ENCODE measurements at regions not wholly inside any gene's neighbourhood (a gene's known extent, or its start where the extent isn't known, plus 50 kb on each side); places are given as distances from the start of the nearest gene placed in this dataset.
"Not testable (repeated sequence)": the region's sequence is repeated elsewhere in the genome, so short reads cannot be mapped to it uniquely, and the experiment has no call there.

DNA sequence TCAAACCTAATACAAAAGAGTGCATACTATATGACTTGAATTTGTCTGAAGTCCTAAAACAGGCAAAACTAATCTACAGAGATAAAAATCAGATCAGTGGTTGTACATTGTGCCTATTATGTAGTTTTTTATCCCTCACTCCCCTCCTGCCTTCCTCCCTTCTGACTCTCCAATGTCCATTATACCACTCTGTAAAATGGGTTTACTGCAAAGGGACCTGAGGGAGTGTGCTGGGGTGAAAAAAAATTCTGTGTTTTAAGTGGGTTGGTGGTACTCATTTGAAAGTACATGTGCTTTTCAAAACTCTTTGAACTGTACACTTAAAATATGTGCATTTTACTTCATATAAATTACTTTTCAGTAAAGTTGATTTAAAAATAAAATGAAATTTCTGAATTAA, 89.0 kb upstream of the UBE2E3 start:
- TF ChIP-seq, protein P1, sequence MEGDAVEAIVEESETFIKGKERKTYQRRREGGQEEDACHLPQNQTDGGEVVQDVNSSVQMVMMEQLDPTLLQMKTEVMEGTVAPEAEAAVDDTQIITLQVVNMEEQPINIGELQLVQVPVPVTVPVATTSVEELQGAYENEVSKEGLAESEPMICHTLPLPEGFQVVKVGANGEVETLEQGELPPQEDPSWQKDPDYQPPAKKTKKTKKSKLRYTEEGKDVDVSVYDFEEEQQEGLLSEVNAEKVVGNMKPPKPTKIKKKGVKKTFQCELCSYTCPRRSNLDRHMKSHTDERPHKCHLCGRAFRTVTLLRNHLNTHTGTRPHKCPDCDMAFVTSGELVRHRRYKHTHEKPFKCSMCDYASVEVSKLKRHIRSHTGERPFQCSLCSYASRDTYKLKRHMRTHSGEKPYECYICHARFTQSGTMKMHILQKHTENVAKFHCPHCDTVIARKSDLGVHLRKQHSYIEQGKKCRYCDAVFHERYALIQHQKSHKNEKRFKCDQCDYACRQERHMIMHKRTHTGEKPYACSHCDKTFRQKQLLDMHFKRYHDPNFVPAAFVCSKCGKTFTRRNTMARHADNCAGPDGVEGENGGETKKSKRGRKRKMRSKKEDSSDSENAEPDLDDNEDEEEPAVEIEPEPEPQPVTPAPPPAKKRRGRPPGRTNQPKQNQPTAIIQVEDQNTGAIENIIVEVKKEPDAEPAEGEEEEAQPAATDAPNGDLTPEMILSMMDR (IDR thresholded peaks at IDR 0.05; ENCODE audit: unreplicated experiment), result no peak
- no peak overlapping the region for H3K4me3 Mint-ChIP-seq (ENCODE audit: low read depth)
- no peaks in the 10 kb centered on the region for H3K9me3 Mint-ChIP-seq (ENCODE audit: low read depth)

GRCh38 chr2:180890781-180891180, 89.6 kb upstream of the UBE2E3 start:
- TF ChIP-seq, protein P1 (IDR thresholded peaks at IDR 0.05; ENCODE audit: unreplicated experiment), result no peak
- DNase-seq (ENCODE audit: low spot score, unreplicated experiment), result no peak

More for the DNA sequence above, 89.0 kb upstream of the UBE2E3 start:
- no peak overlapping the region for H3K27ac Mint-ChIP-seq
- no peak for DNase-seq (ENCODE audit: low spot score, unreplicated experiment)
- no peaks in the 10 kb centered on the region for H3K4me1 Mint-ChIP-seq (ENCODE audit: low read depth)
- no peaks in the 10 kb centered on the region for H3K36me3 Mint-ChIP-seq (ENCODE audit: insufficient read depth)
- H3K27me3 Mint-ChIP-seq, result no peaks in the 10 kb centered on the region

DNA sequence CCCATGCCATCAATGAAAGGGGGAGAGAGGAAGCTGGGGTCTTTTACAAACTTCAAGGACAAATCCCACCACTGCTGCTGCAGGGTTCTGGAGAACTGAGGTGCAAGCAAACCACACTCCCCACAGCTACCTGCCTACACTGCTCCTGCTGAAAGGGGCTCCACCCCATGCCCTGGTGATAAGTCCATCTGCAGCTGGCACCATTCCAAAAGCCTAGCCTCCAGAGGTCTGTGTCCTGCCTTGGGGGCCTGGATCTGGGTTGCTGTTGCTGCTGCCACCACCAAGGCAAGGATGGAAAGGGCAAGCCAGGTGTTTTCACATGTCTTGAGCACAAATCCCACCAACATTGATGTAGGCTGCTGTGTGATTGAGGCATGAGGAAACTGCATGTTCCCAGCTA, 97.4 kb upstream of the UBE2E3 start:
- Mint-ChIP-seq H3K4me1 (ENCODE audit: low read depth) (no peaks in the 10 kb centered on the region), H3K27ac (no peak overlapping the region), H3K9me3 (ENCODE audit: low read depth) (peaks cover 14% of the 10 kb centered on the region), H3K36me3 (ENCODE audit: insufficient read depth) (no peaks in the 10 kb centered on the region), H3K27me3 (no peaks in the 10 kb centered on the region), H3K4me3 (ENCODE audit: low read depth) (no peak overlapping the region)
- DNase-seq (ENCODE audit: low spot score, unreplicated experiment), result no peak
- TF ChIP-seq, protein P1 (IDR thresholded peaks at IDR 0.05; ENCODE audit: unreplicated experiment), result no peak

More at GRCh38 chr2:180890781-180891180, 89.6 kb upstream of the UBE2E3 start:
- no peaks in the 10 kb centered on the region for H3K27me3 Mint-ChIP-seq
- no peaks in the 10 kb centered on the region for H3K9me3 Mint-ChIP-seq (ENCODE audit: low read depth)
- no peak overlapping the region for H3K27ac Mint-ChIP-seq
- no peak overlapping the region for H3K4me3 Mint-ChIP-seq (ENCODE audit: low read depth)
- H3K4me1 Mint-ChIP-seq (ENCODE audit: low read depth), result no peaks in the 10 kb centered on the region
- no peaks in the 10 kb centered on the region for H3K36me3 Mint-ChIP-seq (ENCODE audit: insufficient read depth)

- TF ChIP-seq, protein P1 (IDR thresholded peaks at IDR 0.05; ENCODE audit: unreplicated experiment), result no peak
- Mint-ChIP-seq H3K9me3 (ENCODE audit: low read depth) (peaks cover 18% of the 10 kb centered on the region), H3K27ac (no peak overlapping the region), H3K27me3 (no peaks in the 10 kb centered on the region), H3K36me3 (ENCODE audit: insufficient read depth) (no peaks in the 10 kb centered on the region), H3K4me1 (ENCODE audit: low read depth) (no peaks in the 10 kb centered on the region), H3K4me3 (ENCODE audit: low read depth) (no peak overlapping the region)
- DNase-seq (ENCODE audit: low spot score, unreplicated experiment), result no peak
Measured at GRCh38 chr2:180876506-180876905, 103.9 kb upstream of the UBE2E3 start.

GRCh38 chr2:180873219-180873618, 107.2 kb upstream of the UBE2E3 start:
- DNase-seq (ENCODE audit: low spot score, unreplicated experiment), result no peak
- Mint-ChIP-seq H3K4me3 (ENCODE audit: low read depth) (no peak overlapping the region), H3K36me3 (ENCODE audit: insufficient read depth) (no peaks in the 10 kb centered on the region), H3K4me1 (ENCODE audit: low read depth) (no peaks in the 10 kb centered on the region), H3K9me3 (ENCODE audit: low read depth) (peaks cover 9% of the 10 kb centered on the region), H3K27me3 (no peaks in the 10 kb centered on the region), H3K27ac (no peak overlapping the region)
- TF ChIP-seq, protein P1 (IDR thresholded peaks at IDR 0.05; ENCODE audit: unreplicated experiment), result no peak

DNA sequence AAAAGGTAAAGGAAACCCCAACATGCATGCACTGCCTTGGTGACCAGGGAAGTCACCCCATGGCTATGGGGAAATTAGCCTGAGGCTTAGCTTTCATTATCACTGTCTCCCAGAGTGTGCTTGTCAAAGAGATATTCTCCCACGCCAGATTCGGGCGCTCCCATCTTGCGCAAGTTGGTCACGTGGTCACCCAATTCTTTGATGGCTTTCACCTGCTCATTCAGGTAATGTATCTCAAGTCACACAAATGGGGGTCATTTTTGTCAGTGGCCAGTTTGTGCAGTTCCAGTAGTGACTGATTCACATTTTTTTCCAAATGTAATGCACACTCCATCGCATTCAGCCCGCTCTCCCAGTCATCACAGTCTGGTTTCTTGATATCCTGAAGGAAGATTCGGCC, 107.6 kb upstream of the UBE2E3 start:
- not testable (repeated sequence) for H3K36me3 Mint-ChIP-seq (ENCODE audit: insufficient read depth); H3K4me1 Mint-ChIP-seq (ENCODE audit: low read depth); H3K27ac Mint-ChIP-seq; H3K9me3 Mint-ChIP-seq (ENCODE audit: low read depth); DNase-seq (ENCODE audit: low spot score, unreplicated experiment); H3K4me3 Mint-ChIP-seq (ENCODE audit: low read depth); H3K27me3 Mint-ChIP-seq

Measured in progenitor cell of endocrine pancreas (in vitro differentiated cells).